Stimulated activated CD4-positive, alpha-beta T cell treated with anti-CD3 and anti-CD28 coated beads, TNF-alpha, amount 100 ng/mL, for 4 hours (primary cell): ENCODE measurements at regions not wholly inside any gene's neighbourhood (a gene's known extent, or its start where the extent isn't known, plus 50 kb on each side); places are given as distances from the start of the nearest gene placed in this dataset.

Experiments
- DNase-seq, 3 experiments: peaks; one replicate each; pipeline ENCODE4 v3.0.0-alpha.2; 2020; ENCODE audit warnings: low read depth in 3 of 3

DNA sequence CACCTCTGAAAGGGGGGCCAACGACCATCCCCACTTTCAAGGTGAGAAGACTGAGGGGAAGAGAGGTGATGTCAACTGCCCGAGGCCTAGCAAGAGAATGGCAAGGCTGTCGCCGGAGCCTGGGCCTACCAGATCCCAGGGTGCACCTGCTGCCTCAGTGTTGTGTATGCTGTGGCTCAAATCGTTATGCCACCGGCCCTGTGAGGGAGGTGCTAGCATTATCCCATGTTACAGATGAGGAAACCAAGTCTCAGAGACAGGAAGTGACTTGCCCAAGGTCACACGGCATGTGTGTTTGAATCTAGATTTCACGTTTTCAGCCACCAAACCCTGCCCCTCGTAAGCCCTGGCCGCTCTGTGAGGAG is 152.5 kb downstream of the CEBPB start:
- DNase-seq = no peak

- no peak for DNase-seq
These were observed 153.0 kb downstream of the CEBPB start for GRCh38 chr20:50343490-50344179.

DNA sequence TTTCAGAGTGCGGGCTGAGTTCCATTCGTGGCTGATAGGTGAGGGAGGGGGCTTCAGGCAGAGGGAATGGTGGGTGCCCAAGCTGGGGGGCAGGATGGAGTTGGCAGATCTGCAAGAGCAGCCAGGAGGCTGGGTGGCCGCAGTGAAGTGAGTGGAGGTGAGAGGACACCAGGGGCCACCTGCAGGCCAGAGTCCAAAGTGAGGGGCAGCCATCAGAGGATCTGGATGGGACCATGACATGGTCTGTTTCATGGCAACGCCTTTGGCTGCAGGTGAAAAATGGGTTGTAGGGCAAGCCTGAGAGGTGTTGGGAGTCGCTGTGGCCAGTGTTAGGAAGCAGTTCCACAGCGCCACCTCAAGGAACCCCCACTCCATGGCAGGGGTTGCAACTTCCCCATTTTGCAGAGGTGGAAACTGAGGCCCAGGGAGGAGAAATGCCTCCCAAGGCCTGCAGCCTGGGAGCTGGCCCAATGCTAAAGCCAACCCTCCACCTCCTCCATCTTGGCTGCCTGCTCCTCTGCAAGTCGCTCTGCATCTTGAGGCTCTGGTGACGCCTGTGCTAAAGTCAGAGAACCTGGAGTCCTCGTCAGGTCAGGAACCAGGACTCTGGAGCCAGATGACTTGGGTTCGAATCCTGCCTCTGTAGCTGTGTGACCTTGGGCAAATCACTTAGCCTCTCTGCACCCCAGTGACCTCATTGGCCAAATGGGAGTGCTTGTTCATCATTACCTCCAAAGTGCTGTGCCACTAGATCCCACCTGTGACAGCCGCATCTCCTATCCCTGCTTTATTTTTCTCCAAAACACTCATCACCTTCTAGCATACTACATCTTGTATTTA is 153.8 kb downstream of the CEBPB start:
- no peak for DNase-seq

- no peak for DNase-seq
These were observed 155.2 kb downstream of the CEBPB start for GRCh38 chr20:50345712-50346373.

GRCh38 chr20:50346374-50347283 is 156.0 kb downstream of the CEBPB start:
- DNase-seq = no peak

DNA sequence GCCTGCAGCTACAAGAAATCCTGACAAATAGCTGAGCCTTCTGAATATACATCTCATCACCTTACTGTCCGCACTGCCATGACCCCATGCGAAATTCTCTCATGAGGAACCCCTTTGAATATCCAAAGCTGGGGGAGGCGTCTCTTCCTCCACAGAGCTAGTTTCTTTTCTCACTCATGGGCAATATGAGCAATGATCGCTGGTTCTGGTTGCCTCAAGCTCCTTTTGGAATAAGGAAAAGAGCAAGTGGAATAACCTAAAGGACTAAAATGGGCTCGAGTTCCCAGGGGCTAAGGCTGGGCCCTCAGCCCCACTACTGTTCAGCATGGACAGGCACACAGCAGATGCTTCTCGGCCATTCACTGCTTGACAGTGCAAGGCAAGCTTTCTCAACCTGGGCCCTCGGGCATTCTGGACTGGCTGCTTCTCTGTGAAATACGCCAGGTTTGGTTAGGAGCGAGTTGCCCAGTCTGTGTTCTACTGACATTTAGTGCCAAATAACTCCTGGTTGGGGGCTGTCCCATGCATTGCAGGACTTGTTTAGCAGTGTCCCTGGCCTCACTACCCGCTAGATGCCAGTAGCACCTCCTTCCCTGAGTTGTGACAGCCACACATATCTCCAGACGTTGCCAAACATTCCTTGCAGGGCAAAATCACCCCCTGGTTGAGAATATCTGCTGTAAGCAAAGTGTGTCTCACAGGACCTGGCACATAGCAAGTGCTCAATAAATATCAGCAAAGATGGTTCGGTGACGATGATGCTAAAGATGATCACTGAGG is 156.8 kb downstream of the CEBPB start:
- DNase-seq = no peak

GRCh38 chr20:50348096-50348495 is 157.5 kb downstream of the CEBPB start:
- no peak for DNase-seq

GRCh38 chr20:50350510-50351249 is 159.5 kb upstream of the PTPN1 start:
- no peak for DNase-seq

DNA sequence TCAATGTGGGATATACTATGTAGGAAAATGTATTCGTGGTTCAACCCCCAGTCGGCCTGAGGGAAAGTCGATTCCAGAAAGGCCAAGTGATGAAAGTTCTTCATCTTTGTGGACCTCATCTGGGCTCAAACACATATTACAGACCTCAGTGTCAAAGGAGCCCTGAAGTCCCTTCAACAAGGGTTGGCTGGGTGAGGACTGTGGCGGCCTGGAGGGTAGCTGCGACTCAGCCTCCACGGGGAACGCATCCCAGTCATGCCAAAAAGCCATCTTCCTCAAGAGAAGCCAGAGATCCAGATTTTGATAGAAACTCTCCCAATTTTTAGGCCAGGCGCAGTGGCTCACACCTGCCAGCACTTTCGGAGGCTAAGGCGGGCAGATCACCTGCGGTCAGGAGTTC is 158.6 kb upstream of the PTPN1 start:
- no peak for DNase-seq

DNA sequence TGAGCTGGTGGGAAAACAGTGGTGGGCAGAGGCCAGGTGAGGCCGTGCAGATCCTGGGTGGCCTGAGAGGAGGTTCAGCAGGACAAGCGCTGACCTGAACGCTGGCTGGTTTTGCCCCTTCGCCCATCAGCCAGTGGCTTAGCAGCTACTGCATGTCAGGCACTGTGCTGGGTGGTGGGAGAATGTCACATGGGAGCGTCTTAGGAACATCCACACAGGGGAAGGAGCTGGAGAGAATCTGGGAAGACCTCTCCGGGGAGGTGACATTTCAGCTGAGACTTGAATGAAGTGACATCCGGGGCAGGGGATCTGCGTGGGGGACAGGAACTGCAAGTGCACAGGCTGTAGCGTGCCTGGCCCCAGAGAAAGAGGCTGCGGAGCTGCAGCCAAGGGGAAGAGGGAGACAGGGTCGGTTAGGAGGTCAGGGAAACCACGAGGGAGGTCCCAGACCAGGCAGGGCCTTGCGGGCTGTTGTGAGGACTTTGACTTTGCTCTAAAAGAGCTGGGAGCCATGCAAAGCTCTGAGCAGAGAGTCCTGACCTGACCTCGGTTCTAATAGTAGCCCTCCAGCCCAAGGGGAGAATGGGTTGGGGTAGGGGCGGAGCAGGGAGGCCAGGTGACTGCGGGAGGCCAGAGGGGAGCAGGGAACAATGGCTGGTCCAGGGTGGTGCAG is 156.8 kb upstream of the PTPN1 start:
- no peak for DNase-seq

GRCh38 chr20:50354721-50355589 is 155.2 kb upstream of the PTPN1 start:
- DNase-seq = no peak

- DNase-seq = no peak
These were observed 154.3 kb upstream of the PTPN1 start for GRCh38 chr20:50355590-50356524.

DNA sequence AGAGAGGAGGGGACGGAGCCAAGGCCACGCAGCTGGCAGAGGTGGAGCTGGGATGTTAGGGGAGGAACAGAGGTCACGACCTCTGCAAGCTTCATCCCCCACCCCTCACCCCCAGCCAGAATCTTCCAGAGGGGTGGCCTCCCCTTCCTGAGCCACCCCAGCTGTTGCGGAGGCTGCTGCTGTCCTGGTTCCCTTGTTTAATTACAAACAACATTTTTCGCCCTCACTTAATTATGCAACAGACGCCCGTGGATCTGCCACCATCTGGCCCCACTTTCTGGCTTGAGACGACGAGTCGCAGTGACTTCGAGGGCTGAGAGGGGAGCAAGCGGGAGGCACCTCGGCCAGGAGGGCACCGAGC is 153.7 kb upstream of the PTPN1 start:
- DNase-seq = no peak

DNA sequence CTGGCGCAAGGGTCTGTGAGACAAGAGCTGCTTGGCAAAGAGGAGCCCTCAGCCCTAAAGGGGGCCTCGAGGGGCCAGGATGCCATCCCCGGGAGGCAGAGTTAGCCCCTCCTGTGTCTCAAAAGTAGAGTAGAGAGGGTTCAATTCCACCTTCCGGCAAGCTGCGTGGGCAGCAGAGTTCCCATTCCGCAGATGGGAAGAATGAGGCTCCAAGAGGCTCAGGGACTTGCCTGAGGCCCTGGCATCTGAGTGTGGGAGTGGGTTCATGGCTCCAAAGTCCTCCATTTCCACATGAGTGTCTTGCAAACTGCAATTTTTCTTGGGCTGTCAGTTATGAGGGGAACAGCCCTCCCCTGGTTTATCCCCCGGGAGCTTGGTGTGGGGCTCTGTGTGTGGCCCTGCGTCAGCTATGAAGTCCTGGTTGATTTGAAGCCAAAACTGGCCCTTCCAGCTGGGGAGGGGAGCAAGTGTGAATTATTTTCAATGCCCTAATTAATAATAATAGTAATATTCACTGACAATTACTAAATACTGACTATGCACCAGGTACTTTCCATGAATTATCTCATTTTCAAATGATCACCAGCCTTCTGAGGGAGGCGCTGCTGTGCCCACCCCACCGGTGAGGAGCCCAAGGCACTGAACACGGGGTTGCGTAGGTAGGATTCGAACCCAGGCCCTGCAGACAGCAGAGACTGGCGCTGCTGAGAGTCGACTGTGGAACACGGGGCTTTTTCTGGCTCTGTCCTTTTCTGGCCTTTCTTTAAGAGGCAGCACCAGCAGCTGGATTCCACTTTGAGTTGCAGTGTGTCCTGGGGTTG is 153.0 kb upstream of the PTPN1 start:
- no peak for DNase-seq

DNA sequence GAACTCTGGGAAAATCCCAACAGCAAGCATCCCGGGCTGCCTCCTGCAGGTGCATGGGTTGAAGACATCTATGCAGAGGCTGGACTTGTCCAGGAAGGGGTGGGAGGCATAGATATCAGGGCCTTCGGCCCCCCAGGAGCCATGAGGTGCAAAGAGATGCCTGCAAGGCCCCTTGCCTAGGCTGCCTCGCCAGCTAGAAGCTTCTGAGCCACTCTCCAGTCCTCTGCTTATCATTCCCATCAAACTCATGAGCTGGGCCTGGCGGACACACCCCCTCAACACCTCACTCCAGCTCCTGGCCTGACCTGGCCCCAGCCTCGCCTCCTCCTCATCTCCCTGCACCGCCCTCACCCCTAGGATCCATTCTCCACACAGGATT is 152.4 kb upstream of the PTPN1 start:
- no peak for DNase-seq

- DNase-seq = no peak
These were observed 152.0 kb upstream of the PTPN1 start for GRCh38 chr20:50358166-50358565.

- no peak for DNase-seq
These were observed 151.2 kb upstream of the PTPN1 start for GRCh38 chr20:50358971-50359370.
